PC-9 (cell line): ENCODE measurements at regions not wholly inside any gene's neighbourhood (a gene's known extent, or its start where the extent isn't known, plus 50 kb on each side); places are given as distances from the start of the nearest gene placed in this dataset.

Source experiments
- EZH2 ChIP-seq: fragments of 200-600 bp; sonication (generic); IDR thresholded peaks from 2 replicates; pipeline ENCODE4 v1.8.0; 2017; ENCODE audit warnings: antibody characterized with exemption, low read depth
- TF ChIP-seq, protein P1 (sequence below): fragments of 200-600 bp; sonication (generic); conservative IDR thresholded peaks from 2 replicates; pipeline ENCODE4 v1.6.1; 2017; ENCODE audit warnings: mixed run types, antibody characterized with exemption, mild to moderate bottlenecking, moderate library complexity

DNA sequence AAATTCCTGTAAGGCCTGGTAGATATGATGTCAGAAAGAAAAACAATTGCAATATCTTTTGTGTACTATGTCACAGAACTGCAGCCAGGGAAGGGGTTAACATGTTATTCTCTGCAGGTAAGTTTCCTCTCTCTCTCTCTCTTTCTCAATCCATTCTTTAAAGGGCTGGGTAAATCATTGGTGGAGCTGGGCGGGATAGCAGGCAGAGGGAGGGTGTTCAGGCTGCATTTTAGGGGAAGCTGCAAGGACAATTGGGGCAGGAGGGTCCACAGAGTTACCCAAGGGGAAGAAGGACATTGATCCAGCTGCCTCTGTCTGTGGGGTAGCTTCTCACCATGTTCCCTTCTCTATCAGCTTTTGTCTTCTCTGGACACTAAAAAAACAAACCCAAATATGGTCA lies 153.9 kb upstream of the BMPER start:
- TF ChIP-seq, protein P1, sequence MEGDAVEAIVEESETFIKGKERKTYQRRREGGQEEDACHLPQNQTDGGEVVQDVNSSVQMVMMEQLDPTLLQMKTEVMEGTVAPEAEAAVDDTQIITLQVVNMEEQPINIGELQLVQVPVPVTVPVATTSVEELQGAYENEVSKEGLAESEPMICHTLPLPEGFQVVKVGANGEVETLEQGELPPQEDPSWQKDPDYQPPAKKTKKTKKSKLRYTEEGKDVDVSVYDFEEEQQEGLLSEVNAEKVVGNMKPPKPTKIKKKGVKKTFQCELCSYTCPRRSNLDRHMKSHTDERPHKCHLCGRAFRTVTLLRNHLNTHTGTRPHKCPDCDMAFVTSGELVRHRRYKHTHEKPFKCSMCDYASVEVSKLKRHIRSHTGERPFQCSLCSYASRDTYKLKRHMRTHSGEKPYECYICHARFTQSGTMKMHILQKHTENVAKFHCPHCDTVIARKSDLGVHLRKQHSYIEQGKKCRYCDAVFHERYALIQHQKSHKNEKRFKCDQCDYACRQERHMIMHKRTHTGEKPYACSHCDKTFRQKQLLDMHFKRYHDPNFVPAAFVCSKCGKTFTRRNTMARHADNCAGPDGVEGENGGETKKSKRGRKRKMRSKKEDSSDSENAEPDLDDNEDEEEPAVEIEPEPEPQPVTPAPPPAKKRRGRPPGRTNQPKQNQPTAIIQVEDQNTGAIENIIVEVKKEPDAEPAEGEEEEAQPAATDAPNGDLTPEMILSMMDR: no peak
- TF ChIP-seq EZH2: no peak
